ENCODE measurements at regions not wholly inside any gene's neighbourhood (a gene's known extent, or its start where the extent isn't known, plus 50 kb on each side); places are given as distances from the start of the nearest gene placed in this dataset.

- TF ChIP-seq TOX (CRISPR knock-in tag; IDR thresholded peaks at IDR 0.05; ENCODE audit: borderline replicate concordance), result no peak
- TF ChIP-seq ZNF70 (CRISPR knock-in tag; IDR thresholded peaks at IDR 0.05), result no peak
- TF ChIP-seq ISL1 (CRISPR knock-in tag; IDR thresholded peaks at IDR 0.05), result no peak
- no peak for TF ChIP-seq ESRRG (CRISPR knock-in tag; IDR thresholded peaks at IDR 0.05)
- TF ChIP-seq ARNTL (CRISPR knock-in tag; IDR thresholded peaks at IDR 0.05; ENCODE audit: borderline replicate concordance, low read depth), result no peak
- no peak for TF ChIP-seq ZFP30 (CRISPR knock-in tag; IDR thresholded peaks at IDR 0.05)
- no peak for TF ChIP-seq OSR1 (CRISPR knock-in tag; IDR thresholded peaks at IDR 0.05)
- ATAC-seq, result no peak
Observed at GRCh38 chr22:26993886-26994285, 336.5 kb downstream of the MIAT start.

DNA sequence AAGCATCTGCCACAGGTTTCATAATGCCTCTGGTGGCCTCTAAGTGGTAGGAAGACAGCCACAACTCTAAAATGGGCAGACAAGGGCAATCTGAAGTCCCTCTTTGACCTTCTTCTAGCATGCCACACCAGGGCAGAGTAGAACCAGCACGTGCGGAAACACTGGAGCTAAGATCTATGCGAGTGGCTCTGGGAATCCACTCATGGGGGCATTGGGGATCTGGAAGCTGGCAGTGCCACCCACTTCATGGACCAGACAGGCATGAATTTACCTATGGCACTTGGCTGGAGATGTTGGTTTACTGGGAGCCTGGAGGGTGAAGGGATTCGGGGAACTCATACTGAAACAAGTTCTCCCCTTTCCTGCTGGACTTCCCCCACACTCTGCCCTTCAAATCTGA lies 337.4 kb downstream of the MIAT start:
- ATAC-seq, result no peak
- TF ChIP-seq POU6F1 (CRISPR knock-in tag; IDR thresholded peaks at IDR 0.05; ENCODE audit: borderline replicate concordance, low read depth) (no peak), ZC3H10 (CRISPR knock-in tag; IDR thresholded peaks at IDR 0.05) (no peak), RARB (CRISPR knock-in tag; IDR thresholded peaks at IDR 0.05) (no peak), ESRRG (CRISPR knock-in tag; IDR thresholded peaks at IDR 0.05) (no peak), TCF4 (CRISPR knock-in tag; IDR thresholded peaks at IDR 0.05; ENCODE audit: borderline replicate concordance) (no peak), ZNF70 (CRISPR knock-in tag; IDR thresholded peaks at IDR 0.05) (no peak), ZNF8 (CRISPR knock-in tag; IDR thresholded peaks at IDR 0.05) (no peak), TOX (CRISPR knock-in tag; IDR thresholded peaks at IDR 0.05; ENCODE audit: borderline replicate concordance) (no peak), CSDC2 (CRISPR knock-in tag; IDR thresholded peaks at IDR 0.05) (no peak), ZNF565 (CRISPR knock-in tag; conservative IDR thresholded peaks at IDR 0.05; ENCODE audit: low read depth) (no peak), ISL1 (CRISPR knock-in tag; IDR thresholded peaks at IDR 0.05) (no peak), BACH2 (CRISPR knock-in tag; IDR thresholded peaks at IDR 0.05; ENCODE audit: borderline replicate concordance) (no peak), ZFP3 (CRISPR knock-in tag; IDR thresholded peaks at IDR 0.05) (no peak), CREB5 (CRISPR knock-in tag; IDR thresholded peaks at IDR 0.05; ENCODE audit: low read depth) (no peak)
- TF ChIP-seq, protein P1, sequence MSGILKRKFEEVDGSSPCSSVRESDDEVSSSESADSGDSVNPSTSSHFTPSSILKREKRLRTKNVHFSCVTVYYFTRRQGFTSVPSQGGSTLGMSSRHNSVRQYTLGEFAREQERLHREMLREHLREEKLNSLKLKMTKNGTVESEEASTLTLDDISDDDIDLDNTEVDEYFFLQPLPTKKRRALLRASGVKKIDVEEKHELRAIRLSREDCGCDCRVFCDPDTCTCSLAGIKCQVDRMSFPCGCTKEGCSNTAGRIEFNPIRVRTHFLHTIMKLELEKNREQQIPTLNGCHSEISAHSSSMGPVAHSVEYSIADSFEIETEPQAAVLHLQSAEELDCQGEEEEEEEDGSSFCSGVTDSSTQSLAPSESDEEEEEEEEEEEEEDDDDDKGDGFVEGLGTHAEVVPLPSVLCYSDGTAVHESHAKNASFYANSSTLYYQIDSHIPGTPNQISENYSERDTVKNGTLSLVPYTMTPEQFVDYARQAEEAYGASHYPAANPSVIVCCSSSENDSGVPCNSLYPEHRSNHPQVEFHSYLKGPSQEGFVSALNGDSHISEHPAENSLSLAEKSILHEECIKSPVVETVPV (CRISPR knock-in tag; IDR thresholded peaks at IDR 0.05), result no peak

GRCh38 chr22:26995235-26995634 lies 337.8 kb downstream of the MIAT start:
- no peak for TF ChIP-seq PPARA (CRISPR knock-in tag; IDR thresholded peaks at IDR 0.05; ENCODE audit: borderline replicate concordance)
- no peak for TF ChIP-seq ZC3H10 (CRISPR knock-in tag; IDR thresholded peaks at IDR 0.05)
- TF ChIP-seq TCF4 (CRISPR knock-in tag; IDR thresholded peaks at IDR 0.05; ENCODE audit: borderline replicate concordance), result no peak
- no peak for TF ChIP-seq ESRRG (CRISPR knock-in tag; IDR thresholded peaks at IDR 0.05)
- no peak for TF ChIP-seq CSDC2 (CRISPR knock-in tag; IDR thresholded peaks at IDR 0.05)
- no peak for TF ChIP-seq ZNF565 (CRISPR knock-in tag; conservative IDR thresholded peaks at IDR 0.05; ENCODE audit: low read depth)
- TF ChIP-seq ZNF70 (CRISPR knock-in tag; IDR thresholded peaks at IDR 0.05), result no peak
- TF ChIP-seq ZFP3 (CRISPR knock-in tag; IDR thresholded peaks at IDR 0.05), result no peak
- no peak for TF ChIP-seq POU6F1 (CRISPR knock-in tag; IDR thresholded peaks at IDR 0.05; ENCODE audit: borderline replicate concordance, low read depth)
- no peak for TF ChIP-seq OSR1 (CRISPR knock-in tag; IDR thresholded peaks at IDR 0.05)
- ATAC-seq, result no peak

- ATAC-seq, result no peak
- TF ChIP-seq SNAI2 (CRISPR knock-in tag; IDR thresholded peaks at IDR 0.05) (no peak), ZFP30 (CRISPR knock-in tag; IDR thresholded peaks at IDR 0.05) (no peak), ESRRG (CRISPR knock-in tag; IDR thresholded peaks at IDR 0.05) (no peak), RARB (CRISPR knock-in tag; IDR thresholded peaks at IDR 0.05) (no peak), BACH2 (CRISPR knock-in tag; IDR thresholded peaks at IDR 0.05; ENCODE audit: borderline replicate concordance) (no peak), GLIS3 (CRISPR knock-in tag; IDR thresholded peaks at IDR 0.05) (no peak), POU6F1 (CRISPR knock-in tag; IDR thresholded peaks at IDR 0.05; ENCODE audit: borderline replicate concordance, low read depth) (no peak), ARNTL (CRISPR knock-in tag; IDR thresholded peaks at IDR 0.05; ENCODE audit: borderline replicate concordance, low read depth) (no peak), PPARA (CRISPR knock-in tag; IDR thresholded peaks at IDR 0.05; ENCODE audit: borderline replicate concordance) (no peak), ISL1 (CRISPR knock-in tag; IDR thresholded peaks at IDR 0.05) (no peak), ZNF70 (CRISPR knock-in tag; IDR thresholded peaks at IDR 0.05) (no peak), ZNF565 (CRISPR knock-in tag; conservative IDR thresholded peaks at IDR 0.05; ENCODE audit: low read depth) (no peak), TOX (CRISPR knock-in tag; IDR thresholded peaks at IDR 0.05; ENCODE audit: borderline replicate concordance) (no peak)
- TF ChIP-seq, protein P1 (CRISPR knock-in tag; IDR thresholded peaks at IDR 0.05), result no peak
- TF ChIP-seq, protein P2, sequence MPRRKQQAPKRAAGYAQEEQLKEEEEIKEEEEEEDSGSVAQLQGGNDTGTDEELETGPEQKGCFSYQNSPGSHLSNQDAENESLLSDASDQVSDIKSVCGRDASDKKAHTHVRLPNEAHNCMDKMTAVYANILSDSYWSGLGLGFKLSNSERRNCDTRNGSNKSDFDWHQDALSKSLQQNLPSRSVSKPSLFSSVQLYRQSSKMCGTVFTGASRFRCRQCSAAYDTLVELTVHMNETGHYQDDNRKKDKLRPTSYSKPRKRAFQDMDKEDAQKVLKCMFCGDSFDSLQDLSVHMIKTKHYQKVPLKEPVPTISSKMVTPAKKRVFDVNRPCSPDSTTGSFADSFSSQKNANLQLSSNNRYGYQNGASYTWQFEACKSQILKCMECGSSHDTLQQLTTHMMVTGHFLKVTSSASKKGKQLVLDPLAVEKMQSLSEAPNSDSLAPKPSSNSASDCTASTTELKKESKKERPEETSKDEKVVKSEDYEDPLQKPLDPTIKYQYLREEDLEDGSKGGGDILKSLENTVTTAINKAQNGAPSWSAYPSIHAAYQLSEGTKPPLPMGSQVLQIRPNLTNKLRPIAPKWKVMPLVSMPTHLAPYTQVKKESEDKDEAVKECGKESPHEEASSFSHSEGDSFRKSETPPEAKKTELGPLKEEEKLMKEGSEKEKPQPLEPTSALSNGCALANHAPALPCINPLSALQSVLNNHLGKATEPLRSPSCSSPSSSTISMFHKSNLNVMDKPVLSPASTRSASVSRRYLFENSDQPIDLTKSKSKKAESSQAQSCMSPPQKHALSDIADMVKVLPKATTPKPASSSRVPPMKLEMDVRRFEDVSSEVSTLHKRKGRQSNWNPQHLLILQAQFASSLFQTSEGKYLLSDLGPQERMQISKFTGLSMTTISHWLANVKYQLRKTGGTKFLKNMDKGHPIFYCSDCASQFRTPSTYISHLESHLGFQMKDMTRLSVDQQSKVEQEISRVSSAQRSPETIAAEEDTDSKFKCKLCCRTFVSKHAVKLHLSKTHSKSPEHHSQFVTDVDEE (CRISPR knock-in tag; IDR thresholded peaks at IDR 0.05), result no peak
Observed at GRCh38 chr22:26996154-26996553, 338.8 kb downstream of the MIAT start.
